Keratinocyte (primary cell): ENCODE measurements at regions not wholly inside any gene's neighbourhood (a gene's known extent, or its start where the extent isn't known, plus 50 kb on each side); places are given as distances from the start of the nearest gene placed in this dataset.

Source experiments
- DNase-seq: peaks from one replicate; pipeline ENCODE4 v3.0.0-alpha.2; 2011; ENCODE audit warnings: low read depth, missing footprints, low spot score
- FAIRE-seq: peaks from 2 replicates; lab custom pipeline; 2011; peaks lifted over from hg19 to GRCh38; lab: Jason Lieb, UNC
- H2AFZ ChIP-seq: 2 replicates; pipeline ENCODE4 v1.6.0; 2012; ENCODE audit warnings: low read length, control low read depth, inconsistent platforms; ENCODE audit not compliant: control insufficient read depth
- H3K27ac ChIP-seq: 2 replicates; pipeline ENCODE4 v1.5.1; 2011; ENCODE audit warnings: low read length; ENCODE audit not compliant: control insufficient read depth, insufficient read depth
- H3K27me3 ChIP-seq: 3 replicates; pipeline ENCODE4 v1.6.0; 2011; ENCODE audit warnings: low read length; ENCODE audit not compliant: control insufficient read depth, insufficient read depth; ENCODE audit errors: extremely low read depth
- H3K36me3 ChIP-seq, 2 experiments: 2 replicates in 1 of 2; 3 replicates in 1 of 2; pipeline ENCODE4 v1.5.1; 2011; ENCODE audit warnings: low read length in 2 of 2, mild to moderate bottlenecking in 1 of 2; ENCODE audit not compliant: control insufficient read depth in 2 of 2, insufficient read depth in 2 of 2; ENCODE audit errors: extremely low read depth in 1 of 2
- H3K4me1 ChIP-seq: 3 replicates; pipeline ENCODE4 v1.5.1; 2011; ENCODE audit warnings: low read length; ENCODE audit not compliant: control insufficient read depth, insufficient read depth; ENCODE audit errors: extremely low read depth
- H3K4me2 ChIP-seq: 3 replicates; pipeline ENCODE4 v1.6.0; 2011; ENCODE audit warnings: low read depth, low read length; ENCODE audit not compliant: control insufficient read depth, insufficient read depth; ENCODE audit errors: extremely low read depth
- H3K4me3 ChIP-seq, 3 experiments: fragments of 200-600 bp in 1 of 3; sonication (generic) in 1 of 3; 2 replicates in 2 of 3; 3 replicates in 1 of 3; pipeline ENCODE4 v1.5.1; 2011 to 2016; ENCODE audit warnings: low read length in 3 of 3, mild to moderate bottlenecking in 3 of 3, control low read depth in 2 of 3, inconsistent platforms in 1 of 3, low read depth in 1 of 3, mixed read lengths in 1 of 3, mixed run types in 1 of 3, moderate library complexity in 1 of 3; ENCODE audit not compliant: control insufficient read depth in 2 of 3, insufficient read depth in 2 of 3; ENCODE audit errors: extremely low read depth in 1 of 3
- H3K79me2 ChIP-seq: 2 replicates; pipeline ENCODE4 v1.6.0; 2012; ENCODE audit warnings: low read length; ENCODE audit not compliant: control insufficient read depth, insufficient read depth
- H3K9ac ChIP-seq: 3 replicates; pipeline ENCODE4 v1.6.0; 2011; ENCODE audit warnings: low read length; ENCODE audit not compliant: control insufficient read depth, insufficient read depth; ENCODE audit errors: extremely low read depth
- H3K9me1 ChIP-seq: 3 replicates; pipeline ENCODE4 v1.6.0; 2011; ENCODE audit warnings: low read length; ENCODE audit not compliant: control insufficient read depth, insufficient read depth; ENCODE audit errors: extremely low read depth
- H3K9me3 ChIP-seq: 2 replicates; pipeline ENCODE4 v1.5.1; 2012; ENCODE audit warnings: low read depth, low read length; ENCODE audit not compliant: control insufficient read depth
- H4K20me1 ChIP-seq: 3 replicates; pipeline ENCODE4 v1.6.0; 2011; ENCODE audit warnings: low read length; ENCODE audit not compliant: control insufficient read depth, insufficient read depth; ENCODE audit errors: extremely low read depth
- CTCF ChIP-seq, 3 experiments: IDR thresholded peaks in 1 of 3; conservative IDR thresholded peaks in 1 of 3; optimal IDR thresholded peaks in 1 of 3; 2 replicates in 2 of 3; 3 replicates in 1 of 3; pipeline versions ENCODE3 to v1.5.1; 2011; ENCODE audit warnings: low read length in 3 of 3, mild to moderate bottlenecking in 3 of 3, moderate library complexity in 2 of 3, control low read depth in 1 of 3, inconsistent platforms in 1 of 3; ENCODE audit not compliant: insufficient read depth in 2 of 3; ENCODE audit errors: extremely low read depth in 1 of 3
- EZH2 ChIP-seq: IDR thresholded peaks from one replicate; pipeline ENCODE4 v1.6.1; 2012; ENCODE audit warnings: inconsistent platforms, mild to moderate bottlenecking, low read length, moderate library complexity
- dilution Hi-C: fragments of 300-500 bp; cut with MboI; formaldehyde crosslinking; loops from one replicate; pipeline ENCODE4 v1.7.0; 2020; ENCODE audit warnings: low sequenced_read_pairs; ENCODE audit not compliant: extremely low pct_ligation_motif_present

GRCh38 chr4:22094217-22094616, 145.6 kb upstream of the KCNIP4 start:
- Histone ChIP-seq H4K20me1 (no peaks in the 10 kb centered on the region), H3K4me3 (no peak overlapping the region), H2AFZ (no peak overlapping the region), H3K9me1 (no peaks in the 10 kb centered on the region), H3K27me3 (no peaks in the 10 kb centered on the region), H3K4me2 (no peak overlapping the region), H3K79me2 (no peaks in the 10 kb centered on the region), H3K27ac (no peak overlapping the region), H3K9ac (no peak overlapping the region), H3K36me3 (no peaks in the 10 kb centered on the region), H3K4me1 (no peaks in the 10 kb centered on the region), H3K9me3 (no peaks in the 10 kb centered on the region)
- no peak for DNase-seq
- TF ChIP-seq EZH2 (no peak), CTCF (optimal IDR thresholded peaks at IDR 0.05 in 1 of 3, IDR thresholded peaks at IDR 0.05 in 1 of 3, conservative IDR thresholded peaks at IDR 0.05 in 1 of 3; ENCODE audit: extremely low read depth in 1 of 3, insufficient read depth in 2 of 3, low read length in 3 of 3) (no peak)
- FAIRE-seq, result no peak
- dilution Hi-C loops, result no loop called here

GRCh38 chr4:22093126-22093525, 144.6 kb upstream of the KCNIP4 start:
- Histone ChIP-seq H3K4me2 (no peak overlapping the region), H3K79me2 (no peaks in the 10 kb centered on the region), H4K20me1 (no peaks in the 10 kb centered on the region), H3K36me3 (no peaks in the 10 kb centered on the region), H3K9me3 (no peaks in the 10 kb centered on the region), H3K27ac (no peak overlapping the region), H3K9ac (no peak overlapping the region), H2AFZ (no peak overlapping the region), H3K4me1 (no peaks in the 10 kb centered on the region), H3K9me1 (no peaks in the 10 kb centered on the region), H3K27me3 (no peaks in the 10 kb centered on the region), H3K4me3 (no peak overlapping the region)
- dilution Hi-C loops, result no loop called here
- DNase-seq (no peak), FAIRE-seq (no peak)
- TF ChIP-seq CTCF (optimal IDR thresholded peaks at IDR 0.05 in 1 of 3, IDR thresholded peaks at IDR 0.05 in 1 of 3, conservative IDR thresholded peaks at IDR 0.05 in 1 of 3; ENCODE audit: extremely low read depth in 1 of 3, insufficient read depth in 2 of 3, low read length in 3 of 3) (no peak), EZH2 (no peak)
